Ovary (tissue), 7 donors: ENCODE measurements at regions not wholly inside any gene's neighbourhood (a gene's known extent, or its start where the extent isn't known, plus 50 kb on each side); places are given as distances from the start of the nearest gene placed in this dataset.

ENCODE experiments used
- DNase-seq, 5 donors: peaks; one replicate each; pipeline ENCODE4 v3.0.0-alpha.2; 2019 to 2020
- H3K27ac ChIP-seq, 2 donors: fragments of 200-600 bp; one replicate each; pipeline versions ENCODE4 v1.5.1 to v1.8.0; 2019 to 2022
- H3K27me3 ChIP-seq: fragments of 200-600 bp; one replicate; pipeline ENCODE4 v1.8.0; 2022
- H3K36me3 ChIP-seq: fragments of 200-600 bp; sonication (generic); one replicate; pipeline ENCODE4 v1.5.1; 2019
- H3K4me1 ChIP-seq: one replicate; pipeline ENCODE4 v1.8.1; 2013; ENCODE audit warnings: mild to moderate bottlenecking, moderate library complexity; ENCODE audit not compliant: insufficient read depth
- H3K4me3 ChIP-seq: fragments of 200-600 bp; sonication (generic); one replicate; pipeline ENCODE4 v1.5.1; 2017
- H3K9me3 ChIP-seq, 2 donors: fragments of 200-600 bp in 1 of 2; sonication (generic) in 1 of 2; one replicate each; pipeline versions ENCODE4 v1.5.1 to v1.8.1; 2013 to 2019; ENCODE audit warnings: mild to moderate bottlenecking in 1 of 2, moderate library complexity in 1 of 2
- CTCF ChIP-seq, 3 donors: fragments of 450-650 bp in 2 of 3; fragments of 200-600 bp in 1 of 3; IDR thresholded peaks; one replicate each; pipeline versions ENCODE4 v1.5.1 to v1.8.0; 2016 to 2022; ENCODE audit warnings: antibody characterized with exemption in 3 of 3, mild to moderate bottlenecking in 1 of 3
- EP300 ChIP-seq: sonication (generic); formaldehyde crosslinking; IDR thresholded peaks from one replicate; pipeline ENCODE4 v1.6.1; 2017; ENCODE audit warnings: antibody characterized with exemption
- POLR2A ChIP-seq: fragments of 450-650 bp; IDR thresholded peaks from one replicate; pipeline ENCODE4 v1.6.1; 2017; ENCODE audit warnings: antibody characterized with exemption, mild to moderate bottlenecking, moderate library complexity
- WGBS, 3 donors: extraction: QIAGEN DNeasy Blood & Tissue Kit in 1 of 3; methylation state at CpG; one replicate each; pipeline versions ENCODE4 v1.1.5 to v1.1.7; 2013 to 2017; 5-methylcytosine and 5-hydroxymethylcytosine counted together
- intact Hi-C, 4 donors: fragments of 100-400 bp; cut with DNase I; formaldehyde crosslinking; loops; one replicate each; pipeline versions ENCODE4 v1.11.0 to v1.15.1; 2022 to 2023
- donor health status: DM: no; HTN: no; CAD: no; lungs with moderate emphysema.
- donor health status: DM: no; HTN: no; CAD: no.
- donor health status: Bipolar disorder and iron deficiency.
- donor health status: DM: no; HTN: no; CAD: no.
- donor health status: DM: yes; HTN: yes; CAD: no.

DNA sequence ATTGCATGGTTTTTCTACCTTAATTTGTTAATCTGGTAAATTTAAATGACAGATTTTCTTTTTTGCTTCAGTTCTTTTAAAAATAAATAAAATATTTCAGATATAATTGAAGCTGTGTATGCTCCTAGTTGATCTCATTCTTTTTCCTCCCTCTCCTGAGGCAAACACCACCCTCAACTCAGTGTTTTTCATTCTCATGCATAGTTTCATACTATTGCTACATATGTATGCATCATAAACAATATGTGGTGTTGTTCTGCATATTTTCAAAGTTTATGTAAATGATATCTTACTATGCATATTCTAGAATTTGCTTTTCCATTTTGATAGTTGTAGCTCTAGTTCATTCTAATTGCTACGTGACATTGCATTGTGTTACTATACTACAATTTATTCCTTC, 257.2 kb upstream of the POU3F1 start:
- H3K4me3 ChIP-seq = no peak overlapping the region
- H3K36me3 ChIP-seq = no peaks in the 10 kb centered on the region
- no peaks in the 10 kb centered on the region for H3K27me3 ChIP-seq
- intact Hi-C loops = no loop called here
- H3K9me3 ChIP-seq = no peaks in the 10 kb centered on the region
- WGBS, 3 donors = 70 to 78% (median 71%) methylated on average over 1 of the region's 1 CpG
- no peak for DNase-seq
- TF ChIP-seq POLR2A = no peak
- no peak for TF ChIP-seq EP300
- TF ChIP-seq CTCF (IDR thresholded peaks at IDR 0.05) = no peak
- no peak overlapping the region for H3K27ac ChIP-seq
- H3K4me1 ChIP-seq = no peaks in the 10 kb centered on the region

DNA sequence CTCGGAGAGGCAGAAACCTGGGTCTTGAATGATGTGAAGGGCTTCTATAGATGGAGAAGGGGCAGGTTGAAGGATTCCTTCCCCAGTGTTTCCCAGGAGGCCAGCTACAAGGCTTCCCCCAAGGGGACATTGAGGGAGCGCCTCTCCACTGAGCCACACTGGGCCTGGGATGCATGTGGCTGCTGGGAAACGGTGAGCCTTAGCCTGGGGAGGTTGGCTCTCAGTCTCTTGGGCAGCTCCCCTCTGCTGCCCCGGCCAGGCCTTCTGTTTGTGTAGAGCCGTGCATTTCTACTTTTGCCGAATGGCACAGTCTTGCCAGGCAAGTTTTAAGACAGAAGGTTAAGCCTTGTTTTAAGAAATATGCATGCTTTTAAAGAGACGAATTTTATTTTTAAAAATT, 254.4 kb upstream of the POU3F1 start:
- Histone ChIP-seq H3K27me3 (no peaks in the 10 kb centered on the region), H3K36me3 (no peaks in the 10 kb centered on the region), H3K4me3 (no peak overlapping the region), H3K4me1 (no peaks in the 10 kb centered on the region), H3K9me3 (no peaks in the 10 kb centered on the region), H3K27ac (no peak overlapping the region)
- DNase-seq = no peak
- intact Hi-C loops = no loop called here
- TF ChIP-seq CTCF (IDR thresholded peaks at IDR 0.05) (no peak), POLR2A (no peak), EP300 (no peak)
- 68 to 70% (median 70%) methylated on average over 7 of the region's 7 CpGs for WGBS, 3 donors

DNA sequence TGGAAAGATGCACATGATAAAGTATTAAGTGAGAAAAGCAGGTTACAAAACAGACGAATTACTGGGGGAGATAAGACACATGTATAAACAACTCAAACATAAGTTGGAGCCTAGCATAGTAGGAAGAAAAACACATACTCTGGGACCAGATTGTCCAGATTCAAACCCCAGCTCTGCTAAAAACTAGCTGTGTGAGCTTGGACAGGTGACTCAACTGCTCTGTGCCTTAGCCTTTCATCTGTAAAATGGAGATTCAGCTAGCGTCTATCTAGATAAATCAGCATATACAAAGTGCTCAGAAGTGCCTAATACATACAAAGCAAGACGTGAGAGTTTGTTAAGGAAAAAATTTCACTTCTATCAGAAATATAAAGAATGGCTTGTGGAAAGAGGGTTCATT, 254.0 kb upstream of the POU3F1 start:
- WGBS, 3 donors = 51 to 62% (median 57%) methylated on average over 3 of the region's 3 CpGs
- DNase-seq = no peak
- no peaks in the 10 kb centered on the region for H3K9me3 ChIP-seq
- no peak overlapping the region for H3K27ac ChIP-seq
- no peak overlapping the region for H3K4me3 ChIP-seq
- no peaks in the 10 kb centered on the region for H3K27me3 ChIP-seq
- no peaks in the 10 kb centered on the region for H3K4me1 ChIP-seq
- no peaks in the 10 kb centered on the region for H3K36me3 ChIP-seq
- no peak for TF ChIP-seq CTCF (IDR thresholded peaks at IDR 0.05)
- no peak for TF ChIP-seq EP300
- TF ChIP-seq POLR2A = no peak
- intact Hi-C loops = no loop called here

- Histone ChIP-seq H3K4me3 (no peak overlapping the region), H3K27me3 (no peaks in the 10 kb centered on the region), H3K9me3 (no peaks in the 10 kb centered on the region), H3K4me1 (no peaks in the 10 kb centered on the region), H3K27ac (no peak overlapping the region), H3K36me3 (no peaks in the 10 kb centered on the region)
- intact Hi-C loops = no loop called here
- TF ChIP-seq POLR2A = no peak
- TF ChIP-seq EP300 = no peak
- TF ChIP-seq CTCF (IDR thresholded peaks at IDR 0.05) = no peak
- no peak for DNase-seq
- WGBS, 3 donors = 52 to 66% (median 56%) methylated on average over 5 of the region's 5 CpGs
Measured at GRCh38 chr1:38297842-38298241, 251.2 kb upstream of the POU3F1 start.

GRCh38 chr1:38297246-38297645, 250.7 kb upstream of the POU3F1 start:
- 89 to 93% (median 91%) methylated on average over 5 of the region's 5 CpGs for WGBS, 3 donors
- Histone ChIP-seq H3K27me3 (no peaks in the 10 kb centered on the region), H3K4me3 (no peak overlapping the region), H3K9me3 (no peaks in the 10 kb centered on the region), H3K4me1 (no peaks in the 10 kb centered on the region), H3K36me3 (no peaks in the 10 kb centered on the region), H3K27ac (no peak overlapping the region)
- TF ChIP-seq POLR2A (no peak), EP300 (no peak), CTCF (IDR thresholded peaks at IDR 0.05) (no peak)
- intact Hi-C loops = no loop called here
- no peak for DNase-seq
